H1 (cell line): ENCODE measurements at regions not wholly inside any gene's neighbourhood (a gene's known extent, or its start where the extent isn't known, plus 50 kb on each side); places are given as distances from the start of the nearest gene placed in this dataset.
"Not testable (repeated sequence)": the region's sequence is repeated elsewhere in the genome, so short reads cannot be mapped to it uniquely, and the experiment has no call there.

ENCODE experiments used
- CTCF ChIA-PET: fragments of 300-600 bp; sonication (Branson Sonifier 250); formaldehyde crosslinking; loops from one replicate; lab custom pipeline; 2021; ENCODE audit not compliant: partially characterized antibody; lab: Charles Lee
- POLR2A ChIA-PET: fragments of 300-600 bp; sonication (Branson Sonifier 250); formaldehyde crosslinking; loops from one replicate; lab custom pipeline; 2021; ENCODE audit warnings: inconsistent platforms; ENCODE audit not compliant: partially characterized antibody; lab: Charles Lee
- DNase-seq, 2 experiments: peaks; one replicate each; pipeline versions ENCODE4 v3.0.0 to v3.0.0-alpha.2; 2010 to 2022; ENCODE audit warnings: low spot score in 2 of 2, low read depth in 1 of 2, mixed read lengths in 1 of 2
- FAIRE-seq: peaks from 2 replicates; lab custom pipeline; 2011; peaks lifted over from hg19 to GRCh38; lab: Jason Lieb, UNC
- H2AFZ ChIP-seq: 2 replicates; pipeline ENCODE4 v1.8.1; 2012; ENCODE audit warnings: low read length, inconsistent platforms
- H2AK5ac ChIP-seq: 2 replicates; pipeline ENCODE4 v1.6.1; 2013; ENCODE audit warnings: low read depth, low read length
- H2BK120ac ChIP-seq: replicated peaks from 2 replicates; pipeline ENCODE3; 2013; ENCODE audit warnings: low read depth, low read length, inconsistent platforms
- H2BK12ac ChIP-seq: 2 replicates; pipeline ENCODE4 v1.6.1; 2013; ENCODE audit warnings: low read depth, low read length
- H2BK15ac ChIP-seq: 2 replicates; pipeline ENCODE4 v1.6.1; 2013; ENCODE audit warnings: low read length
- H2BK20ac ChIP-seq: 2 replicates; pipeline ENCODE4 v1.6.1; 2013; ENCODE audit warnings: low read length
- H2BK5ac ChIP-seq: 2 replicates; pipeline ENCODE4 v1.6.1; 2013; ENCODE audit warnings: low read depth, low read length
- H3K14ac ChIP-seq: 2 replicates; pipeline ENCODE4 v1.6.1; 2013; ENCODE audit warnings: inconsistent platforms; ENCODE audit not compliant: insufficient read length
- H3K18ac ChIP-seq: 2 replicates; pipeline ENCODE4 v1.6.1; 2013; ENCODE audit warnings: low read length; ENCODE audit errors: extremely low read depth
- H3K23ac ChIP-seq: 2 replicates; pipeline ENCODE4 v1.6.1; 2013; ENCODE audit warnings: inconsistent platforms; ENCODE audit not compliant: insufficient read length
- H3K23me2 ChIP-seq: 2 replicates; pipeline ENCODE4 v1.6.1; 2013; ENCODE audit warnings: low read depth, low read length
- H3K27ac ChIP-seq: 2 replicates; pipeline ENCODE4 v1.6.1; 2011; ENCODE audit warnings: low read depth, low read length, inconsistent platforms
- H3K27me3 ChIP-seq, 4 experiments: replicated peaks in 1 of 4; 1 replicate in 1 of 4; 2 replicates in 3 of 4; pipeline versions ENCODE4 v1.6.1 to v1.8.1; 2011 to 2013; ENCODE audit warnings: low read length in 3 of 4, mild to moderate bottlenecking in 3 of 4, inconsistent platforms in 2 of 4, mixed read lengths in 2 of 4, moderate library complexity in 1 of 4; ENCODE audit not compliant: control insufficient read depth in 3 of 4, insufficient read depth in 3 of 4; ENCODE audit errors: extremely low read depth in 1 of 4
- H3K36me3 ChIP-seq, 4 experiments: 2 replicates each; pipeline versions ENCODE4 v1.6.1 to v1.8.1; 2011 to 2013; ENCODE audit warnings: mild to moderate bottlenecking in 4 of 4, low read length in 3 of 4, moderate library complexity in 2 of 4, control low read depth in 1 of 4, inconsistent platforms in 1 of 4; ENCODE audit not compliant: insufficient read depth in 4 of 4, control insufficient read depth in 2 of 4
- H3K4ac ChIP-seq: replicated peaks from 2 replicates; pipeline ENCODE3; 2013; ENCODE audit warnings: low read length, low read depth, mixed read lengths, inconsistent platforms; ENCODE audit not compliant: insufficient read length
- H3K4me1 ChIP-seq, 4 experiments: replicated peaks in 1 of 4; 1 replicate in 1 of 4; 2 replicates in 3 of 4; pipeline versions ENCODE4 v1.6.1 to v1.8.1; 2011 to 2013; ENCODE audit warnings: low read length in 3 of 4, inconsistent platforms in 2 of 4, mixed read lengths in 1 of 4; ENCODE audit not compliant: insufficient read depth in 4 of 4, control insufficient read depth in 3 of 4
- H3K4me2 ChIP-seq, 2 experiments: 2 replicates each; pipeline versions ENCODE4 v1.6.1 to v1.8.1; 2011 to 2013; ENCODE audit warnings: low read depth in 2 of 2, low read length in 2 of 2, control low read depth in 1 of 2, inconsistent platforms in 1 of 2, mild to moderate bottlenecking in 1 of 2; ENCODE audit not compliant: insufficient read depth in 1 of 2
- H3K4me3 ChIP-seq, 4 experiments: fragments of 200-600, 300-600 bp in 1 of 4; sonication (generic), shearing (Covaris generic), sonication (Bioruptor Twin) in 1 of 4; 2 replicates each; pipeline versions ENCODE4 v1.5.1 to v1.8.1; 2011 to 2016; ENCODE audit warnings: low read length in 4 of 4, low read depth in 3 of 4, control low read depth in 2 of 4, inconsistent platforms in 2 of 4, mild to moderate bottlenecking in 2 of 4, mixed read lengths in 1 of 4, moderate library complexity in 1 of 4; ENCODE audit not compliant: insufficient read depth in 2 of 4; ENCODE audit errors: extremely low read depth in 1 of 4
- H3K56ac ChIP-seq: replicated peaks from 2 replicates; pipeline ENCODE3; 2013; ENCODE audit warnings: low read depth, mild to moderate bottlenecking, mixed read lengths, low read length, inconsistent platforms; ENCODE audit not compliant: insufficient read length
- H3K79me1 ChIP-seq: 2 replicates; pipeline ENCODE4 v1.6.1; 2013; ENCODE audit warnings: low read depth, low read length, control low read depth
- H3K79me2 ChIP-seq, 2 experiments: 2 replicates each; pipeline versions ENCODE4 v1.6.1 to v1.8.1; 2012 to 2013; ENCODE audit warnings: low read length in 2 of 2, mild to moderate bottlenecking in 2 of 2, inconsistent platforms in 1 of 2; ENCODE audit not compliant: insufficient read depth in 2 of 2, control insufficient read depth in 1 of 2
- H3K9ac ChIP-seq, 4 experiments: replicated peaks in 1 of 4; 1 replicate in 1 of 4; 2 replicates in 3 of 4; pipeline versions ENCODE4 v1.6.1 to v1.8.1; 2011 to 2013; ENCODE audit warnings: low read depth in 3 of 4, low read length in 3 of 4, control low read depth in 2 of 4, mild to moderate bottlenecking in 2 of 4, moderate library complexity in 2 of 4, inconsistent platforms in 1 of 4; ENCODE audit errors: extremely low read depth in 1 of 4
- H3K9me3 ChIP-seq, 2 experiments: 2 replicates each; pipeline versions ENCODE4 v1.6.1 to v1.8.1; 2012 to 2013; ENCODE audit warnings: mild to moderate bottlenecking in 2 of 2, moderate library complexity in 2 of 2, control low read depth in 1 of 2, inconsistent platforms in 1 of 2, low read depth in 1 of 2, low read length in 1 of 2, mixed read lengths in 1 of 2; ENCODE audit not compliant: insufficient read depth in 2 of 2
- H4K20me1 ChIP-seq, 2 experiments: replicated peaks in 1 of 2; 2 replicates each; pipeline versions ENCODE3 to v1.8.1; 2011 to 2013; ENCODE audit warnings: inconsistent platforms in 2 of 2, low read length in 2 of 2, mild to moderate bottlenecking in 1 of 2; ENCODE audit not compliant: insufficient read depth in 2 of 2, control insufficient read depth in 1 of 2
- H4K5ac ChIP-seq: 2 replicates; pipeline ENCODE4 v1.6.1; 2013; ENCODE audit warnings: low read length, low read depth, mixed read lengths, inconsistent platforms; ENCODE audit not compliant: insufficient read length
- H4K8ac ChIP-seq: 2 replicates; pipeline ENCODE4 v1.8.0; 2013; ENCODE audit warnings: mild to moderate bottlenecking, moderate library complexity, low read length, inconsistent platforms; ENCODE audit not compliant: insufficient read depth; ENCODE audit errors: extremely low read depth
- H4K91ac ChIP-seq: replicated peaks from 2 replicates; pipeline ENCODE3; 2013; ENCODE audit warnings: low read length, mixed read lengths, inconsistent platforms; ENCODE audit not compliant: insufficient read length
- WGBS, 2 experiments: shearing (Covaris generic) in 1 of 2; methylation state at CpG; one replicate each; pipeline versions ENCODE4 v1.1.6 to v1.1.7; 2013 to 2015; ENCODE audit warnings: low lambda C conversion rate in 2 of 2, mixed read lengths in 2 of 2, inconsistent platforms in 1 of 2, low coverage in 1 of 2, missing lambda C conversion rate in 1 of 2; ENCODE audit not compliant: insufficient replicate concordance in 2 of 2, insufficient coverage in 1 of 2, insufficient read length in 1 of 2; ENCODE audit errors: extremely low coverage in 1 of 2, missing lambda C conversion rate in 1 of 2; 5-methylcytosine and 5-hydroxymethylcytosine counted together

DNA sequence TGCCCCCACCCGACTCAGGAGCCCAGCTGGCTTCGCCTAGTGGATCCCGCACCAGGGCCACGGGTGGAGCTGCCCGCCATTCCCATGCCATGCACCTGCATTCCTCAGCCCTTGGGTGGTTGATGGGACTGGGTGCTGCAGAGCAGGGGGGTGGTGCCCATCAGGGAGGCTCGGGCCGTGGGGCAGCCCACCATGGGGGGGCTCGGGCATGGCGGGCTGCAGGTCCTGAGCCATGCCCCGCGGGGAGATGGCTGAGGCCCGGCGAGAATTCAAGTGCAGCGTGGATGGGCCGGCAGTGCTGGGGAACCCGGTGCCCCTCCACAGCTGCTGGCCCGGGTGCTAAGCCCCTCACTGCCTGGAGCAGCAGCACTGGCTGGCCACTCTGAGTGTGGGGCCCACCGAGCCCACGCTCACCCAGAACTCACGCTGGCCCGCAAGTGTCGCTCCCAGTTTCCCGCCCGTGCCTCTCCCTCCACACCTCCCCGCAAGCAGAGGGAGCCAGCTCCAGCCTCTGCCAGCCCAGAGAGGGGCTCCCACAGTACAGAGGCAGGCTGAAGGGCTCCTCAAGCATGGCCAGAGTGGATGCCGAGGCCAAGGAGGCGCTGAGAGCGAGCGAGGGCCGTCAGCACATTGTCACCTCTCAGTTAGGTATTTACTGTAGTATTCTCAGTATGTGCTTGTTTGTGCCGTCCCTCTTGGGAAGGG is 920.4 kb downstream of the PCDH11X start:
- CTCF ChIA-PET, H4K20me1 ChIP-seq, H3K56ac ChIP-seq, H3K9ac ChIP-seq, H4K5ac ChIP-seq, H3K27me3 ChIP-seq, H2BK5ac ChIP-seq, H3K23ac ChIP-seq, H2BK12ac ChIP-seq, H3K14ac ChIP-seq, POLR2A ChIA-PET, H4K91ac ChIP-seq, H2BK15ac ChIP-seq, H3K4me3 ChIP-seq, H3K23me2 ChIP-seq, H3K27ac ChIP-seq, H2AK5ac ChIP-seq, H4K8ac ChIP-seq, H3K4me1 ChIP-seq, H3K79me2 ChIP-seq, H3K4me2 ChIP-seq, H2BK120ac ChIP-seq, H2BK20ac ChIP-seq, H2AFZ ChIP-seq, H3K36me3 ChIP-seq, FAIRE-seq, H3K18ac ChIP-seq, H3K4ac ChIP-seq, DNase-seq, H3K9me3 ChIP-seq, H3K79me1 ChIP-seq: not testable (repeated sequence)
- WGBS, 2 experiments: 100% methylated on average over 1 of the region's 31 CpGs; no CpG with 5 or more reads in 1 of the 2 experiments

DNA sequence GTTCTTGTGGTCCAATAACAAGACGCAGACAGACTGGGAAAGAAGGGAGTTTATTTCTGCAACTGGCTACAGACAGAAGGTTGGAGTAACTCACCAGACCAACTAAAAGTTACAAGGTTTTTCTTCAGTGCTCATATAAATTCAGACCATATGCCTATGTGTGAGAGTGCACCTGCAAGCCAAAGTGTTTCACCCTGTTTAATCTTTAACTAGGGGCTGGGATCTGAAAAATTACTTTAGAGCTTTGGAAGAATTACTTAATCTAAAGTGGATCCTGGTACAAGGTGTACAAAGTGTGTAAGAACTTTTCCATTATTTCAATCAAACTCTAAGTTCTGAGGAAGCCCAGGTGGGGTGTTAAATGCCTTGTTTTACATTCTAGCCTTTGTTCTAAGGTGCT is 930.6 kb downstream of the PCDH11X start:
- H2AFZ ChIP-seq, H4K5ac ChIP-seq, FAIRE-seq, H3K4me3 ChIP-seq, H4K20me1 ChIP-seq, H2BK20ac ChIP-seq, H2BK5ac ChIP-seq, H3K4me1 ChIP-seq, H2BK120ac ChIP-seq, H4K8ac ChIP-seq, CTCF ChIA-PET, H3K79me1 ChIP-seq, H3K23me2 ChIP-seq, H3K27ac ChIP-seq, H3K79me2 ChIP-seq, H2BK12ac ChIP-seq, DNase-seq, H3K9ac ChIP-seq, H3K9me3 ChIP-seq, H3K36me3 ChIP-seq, H3K23ac ChIP-seq, H3K4me2 ChIP-seq, H2AK5ac ChIP-seq, H3K18ac ChIP-seq, H3K27me3 ChIP-seq, H4K91ac ChIP-seq, POLR2A ChIA-PET, H3K56ac ChIP-seq, H2BK15ac ChIP-seq, H3K4ac ChIP-seq, H3K14ac ChIP-seq: not testable (repeated sequence)
- 88% methylated on average over 1 of the region's 1 CpG; no CpG with 5 or more reads in 1 of the 2 experiments for WGBS, 2 experiments
